NCI-H128 (cell line): ENCODE measurements at regions not wholly inside any gene's neighbourhood (a gene's known extent, or its start where the extent isn't known, plus 50 kb on each side); places are given as distances from the start of the nearest gene placed in this dataset.

Experiments used
- DNase-seq: peaks from one replicate; lab custom pipeline; 2025; ENCODE audit not compliant: unreplicated experiment; lab: John Stamatoyannopoulos, UW

DNA sequence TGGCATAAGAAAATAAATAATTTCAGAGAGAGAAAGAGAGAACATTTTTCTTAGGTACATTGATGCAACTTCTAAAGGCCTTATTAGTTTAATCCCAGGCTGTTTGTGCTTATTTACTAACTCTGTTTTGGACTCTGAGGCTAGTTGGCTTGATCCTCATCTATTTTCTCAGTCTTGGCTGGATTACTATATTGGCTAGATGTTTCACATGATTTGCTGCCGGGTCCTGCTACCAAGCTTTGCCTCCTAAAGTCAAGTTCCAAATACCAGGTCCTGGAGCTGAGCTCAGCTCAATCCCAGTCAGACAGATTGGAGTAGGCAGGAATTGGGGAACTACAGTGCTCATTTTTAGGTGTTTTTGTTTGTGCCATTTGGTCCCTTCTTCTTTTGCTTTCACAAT is 340.8 kb downstream of the BCAT1 start:
- DNase-seq, result no peak

DNA sequence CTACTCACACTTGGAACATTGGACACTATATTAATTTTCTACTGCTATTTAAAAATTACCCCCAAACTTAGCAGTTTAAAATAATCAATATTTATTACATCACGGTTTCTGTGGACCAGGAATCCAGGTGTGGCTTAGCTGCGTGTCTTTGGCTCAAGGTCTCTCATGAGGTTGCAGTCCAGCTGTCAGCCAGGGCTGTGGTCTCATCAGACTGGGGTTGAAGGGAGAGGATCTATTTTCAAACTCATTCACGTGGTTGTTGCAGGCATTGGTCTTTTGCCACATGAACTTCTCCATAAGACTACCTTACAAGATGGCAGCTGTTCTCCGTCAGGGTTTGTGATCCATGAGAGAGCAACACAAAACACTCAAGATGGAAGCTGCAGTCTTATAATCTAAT is 343.0 kb downstream of the BCAT1 start:
- DNase-seq, result no peak

DNA sequence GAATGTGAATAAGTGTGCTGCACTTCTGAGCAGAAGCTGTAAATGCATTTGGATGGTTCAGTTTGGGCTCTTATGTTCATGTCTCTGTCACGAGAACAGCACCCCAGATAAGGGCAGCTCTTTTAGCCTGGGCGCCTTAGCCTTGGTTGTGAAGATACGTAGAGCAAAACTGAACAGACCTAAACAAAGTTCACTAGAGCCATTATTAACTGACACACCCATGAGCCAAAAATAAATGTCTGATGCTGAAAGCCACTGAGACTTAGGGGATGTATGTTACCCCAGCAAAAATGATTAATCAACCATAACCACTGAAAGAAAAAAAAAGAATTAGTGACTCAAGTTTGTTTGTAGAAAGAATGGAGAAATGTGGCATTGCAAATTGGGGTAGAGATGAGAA is 343.4 kb downstream of the BCAT1 start:
- no peak for DNase-seq

DNA sequence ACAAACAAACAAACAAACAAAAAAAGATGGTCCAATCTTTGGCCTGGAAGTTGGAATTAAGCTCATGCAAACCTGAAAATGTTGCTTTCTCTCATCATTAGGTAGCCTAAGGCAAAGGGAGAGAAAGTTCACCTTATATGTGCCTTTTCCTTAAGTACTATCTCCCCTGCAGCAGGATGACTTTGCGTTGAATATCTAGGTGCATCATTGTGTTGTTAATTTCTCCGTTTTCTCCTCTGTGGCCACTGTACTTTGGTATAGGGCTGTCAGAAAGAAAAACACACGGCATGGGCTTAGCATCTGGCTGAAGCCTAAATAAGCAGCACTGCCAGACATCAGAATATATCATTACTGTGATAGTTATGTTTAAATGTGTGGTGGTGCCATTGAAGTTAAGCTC is 345.5 kb downstream of the BCAT1 start:
- no peak for DNase-seq

DNA sequence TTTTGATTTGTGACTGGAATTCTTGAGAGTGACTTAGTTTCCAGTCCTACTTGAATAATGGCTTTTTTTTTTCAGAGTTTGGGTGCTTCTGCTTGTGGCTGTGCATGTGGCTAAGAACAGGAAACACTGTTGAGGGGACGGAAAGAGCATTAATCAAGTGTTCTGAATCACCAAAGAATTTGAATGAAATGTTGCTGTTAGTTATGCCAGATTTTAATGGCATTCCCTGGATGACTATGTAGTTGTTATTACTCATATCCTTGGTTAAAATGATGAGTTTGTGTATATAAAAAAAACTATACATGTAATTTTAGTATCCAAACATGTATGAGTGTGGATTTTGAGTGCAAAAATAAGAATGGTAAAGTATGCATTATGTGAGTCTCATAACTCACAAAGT is 347.9 kb downstream of the BCAT1 start:
- DNase-seq, result no peak

DNA sequence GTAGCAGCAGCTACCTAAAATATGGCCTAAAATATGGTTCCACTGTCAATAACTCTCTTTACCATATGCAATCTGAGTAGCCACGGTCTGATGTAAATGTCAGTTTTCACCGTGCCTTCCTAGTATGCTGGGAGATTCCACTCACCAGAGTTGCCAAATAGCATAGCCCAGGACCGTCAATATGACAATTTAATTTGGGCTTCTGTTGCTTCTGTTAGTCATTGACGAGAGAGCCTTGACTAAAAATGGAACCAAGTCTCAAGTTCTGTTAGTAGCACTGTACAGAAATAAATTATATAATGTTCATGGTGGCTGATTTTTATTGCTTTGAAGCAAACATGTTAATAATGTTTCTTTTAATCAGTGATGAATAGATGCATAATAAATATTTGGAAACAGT is 348.4 kb downstream of the BCAT1 start:
- DNase-seq, result no peak

DNA sequence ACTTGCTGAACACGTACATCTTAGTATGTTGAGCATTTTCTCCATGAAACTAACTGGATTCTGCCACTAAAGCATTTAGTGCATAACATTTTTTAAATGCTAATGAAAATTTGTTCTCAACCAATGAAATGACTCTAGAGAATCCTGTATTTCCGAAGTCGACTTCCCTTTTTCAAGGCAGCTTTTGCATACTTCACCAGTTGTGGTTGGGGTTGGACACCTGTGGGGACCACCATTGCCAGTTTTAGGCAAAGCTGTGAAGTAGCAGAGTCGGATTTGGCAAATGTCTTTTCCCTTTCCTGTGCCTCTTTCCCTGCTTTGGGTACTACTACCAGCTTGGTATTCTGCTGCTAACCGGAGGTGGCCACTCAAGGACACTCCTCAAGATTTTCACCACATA is 349.2 kb downstream of the BCAT1 start:
- DNase-seq, result no peak

DNA sequence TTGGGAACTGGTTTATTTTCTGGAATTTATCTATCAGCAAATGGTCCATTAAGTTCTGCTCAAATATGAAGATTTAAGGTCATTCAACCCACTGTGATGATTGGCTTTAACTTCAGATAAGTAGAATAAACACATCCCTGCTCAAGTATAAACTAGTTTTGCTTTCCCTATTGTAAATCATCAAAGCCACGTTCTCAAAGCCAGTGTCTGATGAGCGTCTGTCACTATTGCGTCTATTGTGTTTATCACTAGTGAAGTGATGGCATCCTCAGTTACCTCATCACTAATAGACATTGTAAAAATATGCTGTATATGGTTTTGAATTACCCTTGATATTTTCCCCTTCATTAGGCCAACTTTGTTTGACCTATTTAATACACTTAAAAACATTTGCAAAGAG is 351.3 kb downstream of the BCAT1 start:
- no peak for DNase-seq

DNA sequence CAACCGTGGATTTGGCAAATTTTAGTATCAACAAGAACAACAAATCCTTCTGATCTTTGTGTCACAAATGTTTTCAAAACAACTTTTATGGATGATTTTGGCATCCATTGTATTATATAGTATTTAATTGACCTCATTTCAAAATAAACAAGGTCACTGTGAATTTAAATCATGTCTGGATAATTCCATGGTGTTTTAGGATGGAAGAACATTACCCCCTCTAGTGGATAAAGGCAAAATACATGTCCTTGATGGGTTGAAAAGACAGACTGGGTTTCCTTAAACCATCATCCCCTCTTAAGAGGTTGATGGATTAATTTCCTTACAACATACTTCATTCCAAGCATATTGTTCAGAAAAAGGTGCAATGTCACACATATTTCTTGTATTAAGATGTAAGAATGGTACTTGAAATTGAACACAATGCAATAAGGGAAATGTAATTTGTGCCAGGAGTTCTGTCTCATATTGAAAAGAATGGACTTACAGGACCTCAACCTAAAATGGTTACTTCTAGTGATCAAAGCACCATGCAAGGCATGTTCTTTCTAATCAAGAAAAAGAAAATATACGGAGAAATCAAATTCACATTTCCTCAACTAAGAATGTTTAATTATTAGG is 352.0 kb downstream of the BCAT1 start:
- DNase-seq, result peak; percentile 22

DNA sequence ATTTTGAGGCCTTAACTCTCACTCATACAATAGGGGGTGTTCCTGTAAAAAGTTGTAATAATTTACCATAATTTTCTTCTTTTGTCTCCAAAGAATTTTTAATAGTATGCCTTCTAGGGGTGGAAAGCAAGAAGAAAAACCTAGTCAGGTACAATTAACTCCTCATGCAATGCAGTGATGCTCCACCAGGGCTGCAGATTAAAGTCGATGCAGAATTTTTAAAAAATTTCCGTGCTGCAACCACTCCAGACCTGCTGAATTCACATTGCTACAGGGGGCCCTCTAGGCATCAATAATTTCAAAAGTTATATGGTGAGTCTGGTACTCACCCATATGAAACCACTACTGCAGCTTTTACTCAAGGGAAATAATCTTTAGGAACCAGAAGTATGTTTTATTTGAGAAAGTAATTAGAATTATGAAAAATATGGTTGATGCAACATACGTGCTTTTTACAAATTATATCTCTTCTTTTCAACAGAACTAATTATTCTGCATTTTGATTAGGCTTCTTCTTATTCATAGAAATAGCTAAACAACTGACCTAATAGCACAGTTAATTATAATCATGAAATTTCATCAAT is 353.2 kb downstream of the BCAT1 start:
- DNase-seq, result no peak

DNA sequence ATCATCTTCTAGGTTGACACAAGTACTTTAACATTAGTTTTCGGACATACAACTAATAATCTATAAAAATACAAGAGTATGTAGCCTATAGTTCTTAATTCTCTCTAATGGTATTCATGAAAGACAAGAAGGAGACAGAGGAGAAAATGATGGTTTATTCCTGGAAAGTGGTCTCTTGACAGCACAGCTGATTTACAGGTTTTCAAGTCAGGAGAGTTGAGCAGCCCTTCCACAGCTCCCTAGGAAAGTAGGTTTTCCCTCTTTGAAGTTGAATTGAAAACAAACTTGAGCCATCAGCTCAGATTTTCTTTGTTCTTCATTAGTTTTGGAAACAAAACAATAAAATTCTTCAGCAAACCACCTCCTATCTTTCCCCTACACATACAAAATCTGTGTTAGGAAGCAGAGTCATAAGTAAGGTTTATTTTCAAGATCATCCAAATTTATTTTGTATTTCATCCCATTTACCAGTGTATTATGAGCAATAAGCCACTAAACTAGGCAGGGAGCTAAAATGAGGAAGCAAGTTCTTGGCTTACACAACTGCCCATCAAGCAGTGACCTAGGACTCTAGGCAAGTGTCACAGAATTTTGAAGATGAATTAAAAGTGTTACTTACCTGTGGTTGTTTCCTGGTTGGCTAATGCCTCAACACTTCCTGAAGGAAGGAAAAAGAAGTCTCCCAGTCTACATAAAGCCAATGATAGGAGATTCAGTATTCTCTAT is 357.0 kb downstream of the BCAT1 start:
- DNase-seq, result no peak

DNA sequence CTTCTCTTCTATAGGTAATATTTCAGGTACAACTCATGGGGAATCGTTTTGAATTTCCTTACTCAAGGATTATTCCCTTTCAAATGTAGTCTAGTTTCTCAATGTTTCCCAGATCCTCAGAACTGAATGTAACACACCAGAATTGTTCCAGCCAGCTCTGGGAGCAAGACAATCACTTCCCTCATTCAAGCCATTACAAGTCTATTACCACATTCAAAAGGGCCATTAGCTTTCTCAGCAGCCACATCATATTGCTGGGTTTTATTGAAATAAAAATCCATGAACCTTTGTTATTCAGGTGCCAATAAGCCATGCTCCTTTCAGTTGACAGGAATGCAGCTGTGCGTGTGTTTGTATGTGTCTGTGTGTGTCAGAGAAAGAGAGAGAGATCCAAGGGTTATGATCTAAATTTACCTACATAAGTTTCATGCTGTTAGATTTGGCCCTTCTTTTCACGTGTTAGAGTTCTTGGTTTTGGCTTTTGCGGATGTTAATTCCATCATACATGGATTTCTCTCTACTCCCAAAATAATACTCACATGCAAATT is 357.7 kb downstream of the BCAT1 start:
- DNase-seq, result no peak

DNA sequence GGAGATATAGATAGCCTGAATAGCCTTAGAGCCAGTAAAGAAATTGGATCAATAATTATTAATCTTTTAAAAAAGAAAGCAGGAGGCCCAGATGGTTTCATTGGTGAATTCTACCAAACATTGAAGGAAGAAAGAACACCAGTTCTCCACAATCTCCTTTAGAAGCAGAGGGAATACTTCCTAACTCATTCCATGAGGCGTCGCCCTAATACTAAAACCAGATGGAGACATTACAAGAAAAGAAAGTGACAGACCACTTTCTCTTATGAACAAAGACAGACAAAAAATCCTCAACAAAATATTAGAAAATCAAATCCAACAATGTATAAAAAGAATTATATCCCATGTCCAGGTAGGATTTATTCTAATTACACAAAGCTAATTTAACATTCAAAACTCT is 362.6 kb downstream of the BCAT1 start:
- no peak for DNase-seq

DNA sequence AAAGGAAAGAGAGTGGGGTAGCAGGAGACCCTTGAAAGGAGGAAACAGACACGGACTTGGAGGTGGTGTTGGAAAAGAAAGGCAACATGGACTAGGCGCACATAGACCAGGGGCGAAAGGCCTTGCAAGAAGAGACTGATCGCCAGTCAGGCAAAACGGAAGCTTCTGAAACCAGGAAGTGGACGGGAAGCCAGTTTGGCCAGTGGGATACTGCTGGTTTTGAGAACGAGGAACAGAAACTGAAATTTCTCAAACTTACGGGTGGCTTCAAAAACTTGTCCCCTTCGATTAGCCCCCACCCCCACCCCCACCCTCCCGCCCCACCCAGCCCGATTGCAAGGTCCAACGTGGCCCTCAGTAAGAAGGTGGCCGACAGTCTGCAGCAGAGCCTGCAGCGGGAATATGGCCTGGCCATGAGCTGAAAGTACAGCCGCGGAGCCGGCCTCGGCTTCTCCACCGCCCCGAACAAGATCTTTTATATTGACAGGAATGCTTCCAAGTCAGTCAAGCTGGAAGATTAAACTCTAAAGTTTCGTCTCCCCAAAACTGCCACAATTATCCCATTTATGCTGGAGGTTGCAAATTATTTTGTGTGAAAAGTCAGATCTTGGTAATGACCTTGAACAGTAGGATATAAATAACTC is 364.7 kb downstream of the BCAT1 start:
- no peak for DNase-seq

DNA sequence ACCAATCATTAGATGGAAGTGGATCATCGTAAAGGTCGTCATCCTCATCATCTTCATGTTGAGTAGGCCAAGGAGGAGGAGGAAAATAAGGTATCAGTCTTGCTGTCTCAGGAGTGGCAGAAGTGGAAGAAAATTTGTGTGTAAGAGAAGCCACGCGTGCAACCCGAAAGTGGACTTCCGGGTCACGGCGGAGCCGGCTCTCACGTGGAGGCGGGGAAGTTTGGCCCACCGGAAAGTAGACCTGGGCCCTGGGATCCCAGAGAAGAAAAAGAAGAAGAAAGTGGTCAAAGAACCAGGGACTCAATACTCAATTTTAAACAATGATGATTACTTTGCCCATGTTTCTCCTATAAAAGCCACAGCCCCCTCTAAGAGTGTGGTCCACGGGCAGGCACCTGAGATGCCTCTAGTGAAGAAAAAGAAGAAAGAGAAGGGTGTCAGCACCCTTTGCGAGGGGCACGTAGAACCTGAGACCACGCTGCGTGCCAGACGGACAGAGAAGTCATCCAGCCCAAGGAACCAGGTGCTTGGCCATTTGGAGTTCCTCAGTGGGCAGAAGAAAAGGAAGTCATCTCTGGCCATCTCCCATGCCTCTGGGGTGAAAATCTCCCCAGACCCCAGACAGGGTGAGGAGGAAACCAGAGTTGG is 365.8 kb downstream of the BCAT1 start:
- no peak for DNase-seq

DNA sequence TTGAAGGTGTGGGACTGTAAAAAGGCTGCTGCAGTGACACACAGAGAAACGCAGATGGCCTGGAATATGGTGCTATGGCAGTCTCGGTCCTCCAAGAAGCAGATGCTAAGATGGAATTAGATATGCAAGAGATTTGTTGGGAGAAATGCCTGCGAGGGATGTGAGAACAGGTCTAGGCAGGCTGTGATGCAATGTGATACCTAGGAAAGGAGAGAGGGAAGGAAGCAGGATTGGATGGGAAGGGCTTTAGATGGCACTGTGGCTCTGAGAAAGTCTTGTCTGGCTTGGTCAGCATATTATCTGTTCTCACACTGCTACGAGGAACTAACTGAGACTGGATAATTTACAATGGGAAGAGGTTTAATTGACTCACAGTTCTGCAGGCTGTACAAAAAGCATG is 374.4 kb downstream of the BCAT1 start:
- no peak for DNase-seq

DNA sequence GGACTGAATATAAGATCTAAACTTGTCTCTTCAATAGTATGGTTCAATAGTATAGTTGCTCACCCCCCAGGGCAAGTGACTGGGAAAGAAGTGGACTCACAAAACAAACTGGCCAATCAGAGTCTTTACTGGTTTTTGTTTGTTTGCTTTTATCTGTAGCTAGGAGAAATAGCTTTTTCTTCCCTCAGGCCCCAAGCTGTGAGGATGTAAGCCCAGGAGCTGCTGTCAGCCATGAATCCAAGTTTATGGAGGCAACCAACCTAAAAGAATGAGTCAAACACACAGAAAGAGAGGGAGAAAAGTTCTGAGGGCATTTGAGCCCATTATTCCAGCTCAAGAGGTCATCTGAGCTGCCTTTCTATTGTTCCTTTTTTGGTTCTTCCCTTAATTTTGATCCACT is 375.3 kb downstream of the BCAT1 start:
- DNase-seq, result no peak

DNA sequence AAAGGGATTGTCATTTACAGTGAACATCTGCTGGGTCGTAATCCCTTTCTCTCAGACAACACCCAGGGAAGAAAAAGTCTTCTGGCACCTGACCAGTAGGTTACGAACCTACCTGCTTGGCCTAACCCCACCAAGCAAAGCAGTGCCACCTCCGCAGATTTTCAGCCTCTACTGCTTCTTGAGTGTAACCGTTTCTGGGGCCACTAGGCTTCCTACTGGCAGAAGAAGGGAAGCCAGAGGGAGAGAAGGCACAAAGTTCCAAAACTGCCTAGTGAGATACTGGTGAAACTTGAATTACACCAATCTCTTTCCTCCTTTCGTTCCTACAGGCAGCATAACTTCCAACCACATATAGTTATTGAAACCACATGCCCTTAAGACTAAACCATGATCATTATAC is 383.6 kb downstream of the BCAT1 start:
- DNase-seq, result no peak

DNA sequence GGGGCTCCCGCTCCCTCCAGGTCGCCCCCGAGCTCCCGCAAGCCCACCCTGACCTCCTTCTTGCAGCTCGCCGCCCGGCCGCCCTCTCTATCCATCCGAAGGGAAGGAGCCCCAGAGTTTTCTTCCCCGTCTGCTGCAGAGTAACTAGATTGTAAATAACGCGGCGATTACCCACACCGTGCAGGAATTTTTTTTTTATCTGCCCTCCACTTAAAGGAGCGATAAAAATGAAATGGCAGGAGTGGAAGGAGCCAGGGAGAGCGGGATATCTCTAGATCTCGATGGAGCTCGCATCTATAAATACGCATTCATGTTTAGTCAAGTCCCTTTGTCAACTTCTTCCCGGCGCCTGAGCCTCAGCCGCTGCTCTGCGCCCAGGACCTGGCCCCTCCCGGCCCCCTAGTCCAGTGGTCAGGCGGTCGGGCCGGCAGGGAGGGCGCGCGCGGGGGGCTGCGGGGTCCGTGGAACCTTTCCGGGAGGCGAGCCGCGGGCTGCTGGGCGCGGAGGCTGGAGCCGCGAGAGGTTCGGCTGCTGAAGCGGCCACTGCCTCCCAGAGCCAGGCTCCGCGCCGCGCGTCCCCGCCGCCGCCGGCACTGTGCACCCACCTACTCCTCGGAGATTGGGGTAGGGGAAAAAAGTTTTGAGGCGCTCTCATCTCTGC is 386.0 kb downstream of the BCAT1 start:
- DNase-seq, result no peak

DNA sequence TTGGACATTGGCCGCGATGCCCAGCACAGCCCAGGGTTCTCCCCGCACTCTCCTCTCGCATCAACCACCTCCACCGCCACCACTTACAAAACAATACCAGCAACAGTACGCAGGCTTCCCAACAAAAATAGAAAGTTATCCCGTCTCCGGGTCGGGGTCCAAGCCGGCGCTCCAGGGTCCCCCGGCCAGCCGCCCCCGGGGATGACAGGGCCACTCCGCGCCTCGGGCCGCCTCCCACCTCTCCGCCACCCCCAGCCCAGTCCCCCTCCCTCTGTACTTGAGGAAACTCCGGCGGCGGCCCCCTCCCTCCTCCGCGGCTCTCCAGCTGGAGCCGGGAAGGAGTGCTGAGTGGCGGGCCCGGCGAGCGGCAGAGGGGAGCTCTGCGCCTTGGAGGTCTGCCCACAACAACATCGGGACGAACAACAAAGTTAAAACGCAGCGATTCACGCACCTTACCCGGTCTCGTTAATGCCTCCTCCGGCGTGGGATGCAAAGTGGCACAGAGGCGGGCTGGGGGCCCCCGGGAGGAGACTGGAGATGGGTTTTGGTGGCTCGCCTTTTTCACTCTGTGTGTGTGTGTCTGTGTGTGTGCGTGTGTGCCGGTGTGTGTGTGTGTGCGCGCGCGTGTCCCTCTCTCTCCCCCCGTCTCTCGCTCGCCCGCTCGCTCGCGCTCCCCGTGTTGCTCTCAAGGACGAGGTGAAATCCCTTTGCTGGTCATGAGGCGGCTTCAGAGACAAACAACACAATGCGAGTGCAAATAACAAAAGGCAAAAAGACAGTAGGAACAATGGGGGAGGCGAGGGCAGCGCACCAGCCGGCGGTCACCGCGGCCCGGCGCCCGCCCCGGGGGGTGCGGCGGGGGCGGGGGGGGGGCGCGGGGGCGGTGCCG is 386.8 kb downstream of the BCAT1 start:
- DNase-seq, result peak; percentile 52
